H9 (cell line): ENCODE measurements at regions not wholly inside any gene's neighbourhood (a gene's known extent, or its start where the extent isn't known, plus 50 kb on each side); places are given as distances from the start of the nearest gene placed in this dataset.
"Not testable (repeated sequence)": the region's sequence is repeated elsewhere in the genome, so short reads cannot be mapped to it uniquely, and the experiment has no call there.

Experiments used
- DNase-seq: peaks from one replicate; pipeline ENCODE4 v3.0.0-alpha.2; 2017
- H2AFZ ChIP-seq: one replicate; pipeline ENCODE4 v1.6.1; 2013; ENCODE audit warnings: mild to moderate bottlenecking, low read length, control low read depth, moderate library complexity
- H2AK5ac ChIP-seq: 2 replicates; pipeline ENCODE4 v1.6.1; 2013; ENCODE audit warnings: low read length, control low read depth, mixed read lengths; ENCODE audit not compliant: insufficient read length
- H2BK120ac ChIP-seq: one replicate; pipeline ENCODE4 v1.6.1; 2013; ENCODE audit warnings: low read depth, mild to moderate bottlenecking, low read length, control low read depth, inconsistent platforms; ENCODE audit not compliant: poor library complexity, severe bottlenecking
- H2BK12ac ChIP-seq: 2 replicates; pipeline ENCODE4 v1.6.1; 2013; ENCODE audit warnings: low read length, control low read depth, mixed read lengths, low read depth; ENCODE audit not compliant: insufficient read length
- H2BK15ac ChIP-seq: 2 replicates; pipeline ENCODE4 v1.6.1; 2013; ENCODE audit warnings: low read depth, low read length, control low read depth
- H2BK20ac ChIP-seq: one replicate; pipeline ENCODE4 v1.6.1; 2013; ENCODE audit warnings: low read depth, mild to moderate bottlenecking, low read length, control low read depth, inconsistent platforms; ENCODE audit not compliant: poor library complexity, severe bottlenecking
- H2BK5ac ChIP-seq: 2 replicates; pipeline ENCODE4 v1.6.1; 2013; ENCODE audit warnings: low read length, control low read depth, mixed read lengths; ENCODE audit not compliant: insufficient read length
- H3K14ac ChIP-seq: 2 replicates; pipeline ENCODE4 v1.6.1; 2013; ENCODE audit warnings: low read length, control low read depth; ENCODE audit not compliant: insufficient read depth
- H3K18ac ChIP-seq: 2 replicates; pipeline ENCODE4 v1.6.1; 2013; ENCODE audit warnings: low read depth, mild to moderate bottlenecking, mixed read lengths, low read length, control low read depth; ENCODE audit not compliant: insufficient read length
- H3K23ac ChIP-seq: 2 replicates; pipeline ENCODE4 v1.6.1; 2013; ENCODE audit warnings: low read length, control low read depth, mixed read lengths, low read depth; ENCODE audit not compliant: insufficient read length
- H3K23me2 ChIP-seq: 2 replicates; pipeline ENCODE4 v1.6.1; 2013; ENCODE audit warnings: low read depth, mild to moderate bottlenecking, mixed read lengths, low read length, control low read depth; ENCODE audit not compliant: insufficient read length, poor library complexity, severe bottlenecking
- H3K27ac ChIP-seq: 2 replicates; pipeline ENCODE4 v1.5.1; 2013; ENCODE audit warnings: low read length, control low read depth, mixed read lengths, low read depth; ENCODE audit not compliant: insufficient read length
- H3K27me3 ChIP-seq: 2 replicates; pipeline ENCODE4 v1.6.1; 2013; ENCODE audit warnings: low read length, control low read depth, inconsistent platforms; ENCODE audit not compliant: insufficient read depth
- H3K4ac ChIP-seq: 2 replicates; pipeline ENCODE4 v1.6.1; 2013; ENCODE audit warnings: low read depth, mild to moderate bottlenecking, control low read depth, inconsistent platforms, low read length, moderate library complexity
- H3K4me1 ChIP-seq: 2 replicates; pipeline ENCODE4 v1.6.1; 2013; ENCODE audit warnings: low read length, control low read depth, inconsistent platforms; ENCODE audit not compliant: insufficient read depth
- H3K4me2 ChIP-seq: 2 replicates; pipeline ENCODE4 v1.6.1; 2013; ENCODE audit warnings: low read length, control low read depth, mixed read lengths; ENCODE audit not compliant: insufficient read length, insufficient read depth
- H3K56ac ChIP-seq: 2 replicates; pipeline ENCODE4 v1.6.1; 2013; ENCODE audit warnings: low read depth, mild to moderate bottlenecking, mixed read lengths, low read length, control low read depth; ENCODE audit not compliant: insufficient read length
- H3K79me1 ChIP-seq: 2 replicates; pipeline ENCODE4 v1.6.1; 2013; ENCODE audit warnings: low read depth, mild to moderate bottlenecking, moderate library complexity, low read length, control low read depth, inconsistent platforms; ENCODE audit not compliant: insufficient read depth, poor library complexity, severe bottlenecking
- H3K79me2 ChIP-seq: 2 replicates; pipeline ENCODE4 v1.6.1; 2013; ENCODE audit warnings: low read length, control low read depth, inconsistent platforms; ENCODE audit not compliant: insufficient read depth
- H3K9ac ChIP-seq: 2 replicates; pipeline ENCODE4 v1.6.1; 2013; ENCODE audit warnings: low read length, control low read depth, mixed read lengths; ENCODE audit not compliant: insufficient read length; ENCODE audit errors: extremely low read depth
- H3K9me3 ChIP-seq: one replicate; pipeline ENCODE4 v1.6.1; 2013; ENCODE audit warnings: low read depth, low read length, inconsistent platforms; ENCODE audit not compliant: control insufficient read depth
- H3T11ph ChIP-seq: one replicate; pipeline ENCODE4 v1.6.1; 2013; ENCODE audit warnings: mild to moderate bottlenecking, low read length, control low read depth, inconsistent platforms
- H4K20me1 ChIP-seq: one replicate; pipeline ENCODE4 v1.6.1; 2013; ENCODE audit not compliant: control insufficient read depth, insufficient read length, insufficient read depth
- H4K5ac ChIP-seq: 2 replicates; pipeline ENCODE4 v1.6.1; 2013; ENCODE audit warnings: low read depth, mild to moderate bottlenecking, mixed read lengths, low read length, control low read depth; ENCODE audit not compliant: insufficient read length
- H4K8ac ChIP-seq: replicated peaks from 2 replicates; pipeline ENCODE4 v1.6.1; 2013; ENCODE audit warnings: low read length, control low read depth, mixed read lengths, low read depth; ENCODE audit not compliant: insufficient read length
- H4K91ac ChIP-seq: 2 replicates; pipeline ENCODE4 v1.6.1; 2013; ENCODE audit warnings: low read depth, mild to moderate bottlenecking, moderate library complexity, mixed read lengths, low read length, control low read depth; ENCODE audit not compliant: insufficient read length
- H3K27ac Mint-ChIP-seq, 3 experiments: 2 replicates in 2 of 3; 3 replicates in 1 of 3; pipeline ENCODE4 v1.8.0; 2020 to 2021; ENCODE audit warnings: mixed read lengths in 3 of 3, mild to moderate bottlenecking in 1 of 3, moderate library complexity in 1 of 3
- H3K27me3 Mint-ChIP-seq: 2 replicates; pipeline ENCODE4 v1.8.0; 2021; ENCODE audit warnings: low read depth, mild to moderate bottlenecking, moderate library complexity, mixed read lengths
- H3K36me3 Mint-ChIP-seq, 3 experiments: 2 replicates in 2 of 3; 3 replicates in 1 of 3; pipeline ENCODE4 v1.8.0; 2020 to 2021; ENCODE audit warnings: low read depth in 3 of 3, mixed read lengths in 3 of 3; ENCODE audit not compliant: insufficient read depth in 1 of 3
- H3K4me1 Mint-ChIP-seq, 2 experiments: 2 replicates each; pipeline ENCODE4 v1.8.0; 2020; ENCODE audit warnings: mixed read lengths in 2 of 2
- H3K4me3 Mint-ChIP-seq, 2 experiments: 2 replicates in 1 of 2; 3 replicates in 1 of 2; pipeline ENCODE4 v1.8.0; 2020 to 2021; ENCODE audit warnings: mild to moderate bottlenecking in 2 of 2, mixed read lengths in 2 of 2, moderate library complexity in 1 of 2
- H3K9me3 Mint-ChIP-seq, 2 experiments: 2 replicates in 1 of 2; 3 replicates in 1 of 2; pipeline ENCODE4 v1.8.0; 2020; ENCODE audit warnings: mild to moderate bottlenecking in 2 of 2, mixed read lengths in 2 of 2, moderate library complexity in 1 of 2
- CTCF ChIP-seq: fragments of 200-600 bp; sonication (generic); conservative IDR thresholded peaks from 3 replicates; pipeline ENCODE4 v1.8.0; 2021; ENCODE audit warnings: antibody characterized with exemption, mild to moderate bottlenecking
- WGBS: extraction: QIAGEN DNeasy Blood & Tissue Kit; methylation state at CpG from one replicate; pipeline ENCODE4 v1.1.7; 2013; ENCODE audit warnings: missing lambda C conversion rate, low lambda C conversion rate, mixed read lengths; ENCODE audit not compliant: insufficient read length; ENCODE audit errors: extremely low coverage; 5-methylcytosine and 5-hydroxymethylcytosine counted together

- WGBS: no CpG with 5 or more reads among the region's 4 CpGs
- TF ChIP-seq CTCF: no peak
Measured at GRCh38 chr4:146104541-146104940, 71.0 kb upstream of the LSM6 start.

GRCh38 chr4:146104052-146104451, 71.5 kb upstream of the LSM6 start:
- H3K4me3 Mint-ChIP-seq, H3K14ac ChIP-seq, H3K27me3 ChIP-seq, H3K36me3 Mint-ChIP-seq, H2AK5ac ChIP-seq, H3K23me2 ChIP-seq, H4K8ac ChIP-seq, H3K79me1 ChIP-seq, H3K4me1 ChIP-seq, H3K56ac ChIP-seq, H3K4me2 ChIP-seq, H4K5ac ChIP-seq, H3K9me3 ChIP-seq, H3K18ac ChIP-seq, H2BK120ac ChIP-seq, H3K27ac Mint-ChIP-seq, H4K91ac ChIP-seq, H3K9ac ChIP-seq, H3K27ac ChIP-seq, H2AFZ ChIP-seq, H2BK12ac ChIP-seq, H3T11ph ChIP-seq, H3K23ac ChIP-seq, H3K4me1 Mint-ChIP-seq, DNase-seq, H3K4ac ChIP-seq, H4K20me1 ChIP-seq, H3K9me3 Mint-ChIP-seq, H3K79me2 ChIP-seq, H2BK20ac ChIP-seq, H2BK5ac ChIP-seq, H2BK15ac ChIP-seq, H3K27me3 Mint-ChIP-seq: not testable (repeated sequence)
- no CpG with 5 or more reads among the region's 9 CpGs for WGBS

More at GRCh38 chr4:146104541-146104940, 71.0 kb upstream of the LSM6 start:
- DNase-seq: no peak
- H3K79me1 ChIP-seq: no peaks in the 10 kb centered on the region
- Mint-ChIP-seq H3K4me1 (peaks cover 0 to 4% of the 10 kb centered on the region in 2 experiments; a peak in 1 of 4 replicates), H3K36me3 (no peaks in the 10 kb centered on the region), H3K4me3 (no peak overlapping the region), H3K27me3 (peaks cover 1% of the 10 kb centered on the region; the same call in 1 of the 2 replicates), H3K27ac (no peak overlapping the region; a peak in 1 of 7 replicates), H3K9me3 (no peaks in the 10 kb centered on the region)
- H3K27me3 ChIP-seq: no peaks in the 10 kb centered on the region
- no peak overlapping the region for H3K9ac ChIP-seq
- no peak overlapping the region for H2AFZ ChIP-seq
- no peak overlapping the region for H3K23ac ChIP-seq
- no peaks in the 10 kb centered on the region for H3K79me2 ChIP-seq
- no peak overlapping the region for H4K8ac ChIP-seq
- H2BK15ac ChIP-seq: no peak overlapping the region
- no peak overlapping the region for H4K5ac ChIP-seq
- no peak overlapping the region for H4K91ac ChIP-seq
- H2BK5ac ChIP-seq: no peak overlapping the region
- H4K20me1 ChIP-seq: no peaks in the 10 kb centered on the region
- no peak overlapping the region for H3T11ph ChIP-seq
- H3K27ac ChIP-seq: no peak overlapping the region
- no peak overlapping the region for H3K56ac ChIP-seq
- H2BK20ac ChIP-seq: no peak overlapping the region
- H3K23me2 ChIP-seq: no peaks in the 10 kb centered on the region
- no peak overlapping the region for H2BK120ac ChIP-seq
- no peak overlapping the region for H3K14ac ChIP-seq
- H3K4ac ChIP-seq: no peak overlapping the region
- no peak overlapping the region for H2BK12ac ChIP-seq
- no peaks in the 10 kb centered on the region for H3K9me3 ChIP-seq
- H3K18ac ChIP-seq: no peak overlapping the region
- H3K4me1 ChIP-seq: no peaks in the 10 kb centered on the region
- H3K4me2 ChIP-seq: no peak overlapping the region
- H2AK5ac ChIP-seq: no peak overlapping the region
